Loucy (cell line): ENCODE measurements at regions not wholly inside any gene's neighbourhood (a gene's known extent, or its start where the extent isn't known, plus 50 kb on each side); places are given as distances from the start of the nearest gene placed in this dataset.
"Not testable (repeated sequence)": the region's sequence is repeated elsewhere in the genome, so short reads cannot be mapped to it uniquely, and the experiment has no call there.

Source experiments
- EZH2phosphoT487 ChIP-seq: fragments of 200-600 bp; IDR thresholded peaks from 2 replicates; pipeline ENCODE4 v1.6.1; 2018; ENCODE audit warnings: antibody characterized with exemption, mild to moderate bottlenecking, moderate library complexity, borderline replicate concordance
- TF ChIP-seq, protein P1 (sequence below): fragments of 200-600 bp; sonication (generic); conservative IDR thresholded peaks from 2 replicates; pipeline ENCODE4 v1.5.1; 2014; ENCODE audit warnings: mild to moderate bottlenecking, antibody characterized with exemption, low read length

DNA sequence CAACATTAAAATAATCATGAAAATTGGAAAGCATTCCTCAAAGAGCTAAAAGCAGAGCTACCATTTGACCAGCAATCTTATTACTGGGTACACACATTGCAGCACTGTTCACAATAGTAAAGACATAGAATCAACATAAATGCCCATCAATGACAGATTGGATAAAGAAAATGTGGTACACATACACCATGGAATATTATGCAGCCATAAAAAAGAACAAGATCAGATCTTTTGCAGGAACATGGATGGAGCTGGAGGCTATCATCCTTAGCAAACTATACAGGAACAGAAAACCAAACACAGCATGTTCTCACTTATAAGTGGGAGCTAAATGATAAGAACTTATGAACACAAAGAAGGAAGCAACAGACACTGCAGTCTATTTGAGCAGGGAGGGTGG is 52.8 kb upstream of the UNC5A start:
- TF ChIP-seq, protein P1, sequence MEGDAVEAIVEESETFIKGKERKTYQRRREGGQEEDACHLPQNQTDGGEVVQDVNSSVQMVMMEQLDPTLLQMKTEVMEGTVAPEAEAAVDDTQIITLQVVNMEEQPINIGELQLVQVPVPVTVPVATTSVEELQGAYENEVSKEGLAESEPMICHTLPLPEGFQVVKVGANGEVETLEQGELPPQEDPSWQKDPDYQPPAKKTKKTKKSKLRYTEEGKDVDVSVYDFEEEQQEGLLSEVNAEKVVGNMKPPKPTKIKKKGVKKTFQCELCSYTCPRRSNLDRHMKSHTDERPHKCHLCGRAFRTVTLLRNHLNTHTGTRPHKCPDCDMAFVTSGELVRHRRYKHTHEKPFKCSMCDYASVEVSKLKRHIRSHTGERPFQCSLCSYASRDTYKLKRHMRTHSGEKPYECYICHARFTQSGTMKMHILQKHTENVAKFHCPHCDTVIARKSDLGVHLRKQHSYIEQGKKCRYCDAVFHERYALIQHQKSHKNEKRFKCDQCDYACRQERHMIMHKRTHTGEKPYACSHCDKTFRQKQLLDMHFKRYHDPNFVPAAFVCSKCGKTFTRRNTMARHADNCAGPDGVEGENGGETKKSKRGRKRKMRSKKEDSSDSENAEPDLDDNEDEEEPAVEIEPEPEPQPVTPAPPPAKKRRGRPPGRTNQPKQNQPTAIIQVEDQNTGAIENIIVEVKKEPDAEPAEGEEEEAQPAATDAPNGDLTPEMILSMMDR = not testable (repeated sequence)
- TF ChIP-seq EZH2phosphoT487 = not testable (repeated sequence)
